H1 (cell line): ENCODE measurements at regions not wholly inside any gene's neighbourhood (a gene's known extent, or its start where the extent isn't known, plus 50 kb on each side); places are given as distances from the start of the nearest gene placed in this dataset.

Experiments used
- CTCF ChIA-PET: fragments of 300-600 bp; sonication (Branson Sonifier 250); formaldehyde crosslinking; loops from one replicate; lab custom pipeline; 2021; ENCODE audit not compliant: partially characterized antibody; lab: Charles Lee
- POLR2A ChIA-PET: fragments of 300-600 bp; sonication (Branson Sonifier 250); formaldehyde crosslinking; loops from one replicate; lab custom pipeline; 2021; ENCODE audit warnings: inconsistent platforms; ENCODE audit not compliant: partially characterized antibody; lab: Charles Lee
- DNase-seq, 2 experiments: peaks; one replicate each; pipeline versions ENCODE4 v3.0.0 to v3.0.0-alpha.2; 2010 to 2022; ENCODE audit warnings: low spot score in 2 of 2, low read depth in 1 of 2, mixed read lengths in 1 of 2
- FAIRE-seq: peaks from 2 replicates; lab custom pipeline; 2011; peaks lifted over from hg19 to GRCh38; lab: Jason Lieb, UNC
- H2AFZ ChIP-seq: 2 replicates; pipeline ENCODE4 v1.8.1; 2012; ENCODE audit warnings: low read length, inconsistent platforms
- H2AK5ac ChIP-seq: 2 replicates; pipeline ENCODE4 v1.6.1; 2013; ENCODE audit warnings: low read depth, low read length
- H2BK120ac ChIP-seq: replicated peaks from 2 replicates; pipeline ENCODE3; 2013; ENCODE audit warnings: low read depth, low read length, inconsistent platforms
- H2BK12ac ChIP-seq: 2 replicates; pipeline ENCODE4 v1.6.1; 2013; ENCODE audit warnings: low read depth, low read length
- H2BK15ac ChIP-seq: 2 replicates; pipeline ENCODE4 v1.6.1; 2013; ENCODE audit warnings: low read length
- H2BK20ac ChIP-seq: 2 replicates; pipeline ENCODE4 v1.6.1; 2013; ENCODE audit warnings: low read length
- H2BK5ac ChIP-seq: 2 replicates; pipeline ENCODE4 v1.6.1; 2013; ENCODE audit warnings: low read depth, low read length
- H3K14ac ChIP-seq: 2 replicates; pipeline ENCODE4 v1.6.1; 2013; ENCODE audit warnings: inconsistent platforms; ENCODE audit not compliant: insufficient read length
- H3K18ac ChIP-seq: 2 replicates; pipeline ENCODE4 v1.6.1; 2013; ENCODE audit warnings: low read length; ENCODE audit errors: extremely low read depth
- H3K23ac ChIP-seq: 2 replicates; pipeline ENCODE4 v1.6.1; 2013; ENCODE audit warnings: inconsistent platforms; ENCODE audit not compliant: insufficient read length
- H3K23me2 ChIP-seq: 2 replicates; pipeline ENCODE4 v1.6.1; 2013; ENCODE audit warnings: low read depth, low read length
- H3K27ac ChIP-seq: 2 replicates; pipeline ENCODE4 v1.6.1; 2011; ENCODE audit warnings: low read depth, low read length, inconsistent platforms
- H3K27me3 ChIP-seq, 4 experiments: replicated peaks in 1 of 4; 1 replicate in 1 of 4; 2 replicates in 3 of 4; pipeline versions ENCODE4 v1.6.1 to v1.8.1; 2011 to 2013; ENCODE audit warnings: low read length in 3 of 4, mild to moderate bottlenecking in 3 of 4, inconsistent platforms in 2 of 4, mixed read lengths in 2 of 4, moderate library complexity in 1 of 4; ENCODE audit not compliant: control insufficient read depth in 3 of 4, insufficient read depth in 3 of 4; ENCODE audit errors: extremely low read depth in 1 of 4
- H3K36me3 ChIP-seq, 4 experiments: 2 replicates each; pipeline versions ENCODE4 v1.6.1 to v1.8.1; 2011 to 2013; ENCODE audit warnings: mild to moderate bottlenecking in 4 of 4, low read length in 3 of 4, moderate library complexity in 2 of 4, control low read depth in 1 of 4, inconsistent platforms in 1 of 4; ENCODE audit not compliant: insufficient read depth in 4 of 4, control insufficient read depth in 2 of 4
- H3K4ac ChIP-seq: replicated peaks from 2 replicates; pipeline ENCODE3; 2013; ENCODE audit warnings: low read length, low read depth, mixed read lengths, inconsistent platforms; ENCODE audit not compliant: insufficient read length
- H3K4me1 ChIP-seq, 4 experiments: replicated peaks in 1 of 4; 1 replicate in 1 of 4; 2 replicates in 3 of 4; pipeline versions ENCODE4 v1.6.1 to v1.8.1; 2011 to 2013; ENCODE audit warnings: low read length in 3 of 4, inconsistent platforms in 2 of 4, mixed read lengths in 1 of 4; ENCODE audit not compliant: insufficient read depth in 4 of 4, control insufficient read depth in 3 of 4
- H3K4me2 ChIP-seq, 2 experiments: 2 replicates each; pipeline versions ENCODE4 v1.6.1 to v1.8.1; 2011 to 2013; ENCODE audit warnings: low read depth in 2 of 2, low read length in 2 of 2, control low read depth in 1 of 2, inconsistent platforms in 1 of 2, mild to moderate bottlenecking in 1 of 2; ENCODE audit not compliant: insufficient read depth in 1 of 2
- H3K4me3 ChIP-seq, 4 experiments: fragments of 200-600, 300-600 bp in 1 of 4; sonication (generic), shearing (Covaris generic), sonication (Bioruptor Twin) in 1 of 4; 2 replicates each; pipeline versions ENCODE4 v1.5.1 to v1.8.1; 2011 to 2016; ENCODE audit warnings: low read length in 4 of 4, low read depth in 3 of 4, control low read depth in 2 of 4, inconsistent platforms in 2 of 4, mild to moderate bottlenecking in 2 of 4, mixed read lengths in 1 of 4, moderate library complexity in 1 of 4; ENCODE audit not compliant: insufficient read depth in 2 of 4; ENCODE audit errors: extremely low read depth in 1 of 4
- H3K56ac ChIP-seq: replicated peaks from 2 replicates; pipeline ENCODE3; 2013; ENCODE audit warnings: low read depth, mild to moderate bottlenecking, mixed read lengths, low read length, inconsistent platforms; ENCODE audit not compliant: insufficient read length
- H3K79me1 ChIP-seq: 2 replicates; pipeline ENCODE4 v1.6.1; 2013; ENCODE audit warnings: low read depth, low read length, control low read depth
- H3K79me2 ChIP-seq, 2 experiments: 2 replicates each; pipeline versions ENCODE4 v1.6.1 to v1.8.1; 2012 to 2013; ENCODE audit warnings: low read length in 2 of 2, mild to moderate bottlenecking in 2 of 2, inconsistent platforms in 1 of 2; ENCODE audit not compliant: insufficient read depth in 2 of 2, control insufficient read depth in 1 of 2
- H3K9ac ChIP-seq, 4 experiments: replicated peaks in 1 of 4; 1 replicate in 1 of 4; 2 replicates in 3 of 4; pipeline versions ENCODE4 v1.6.1 to v1.8.1; 2011 to 2013; ENCODE audit warnings: low read depth in 3 of 4, low read length in 3 of 4, control low read depth in 2 of 4, mild to moderate bottlenecking in 2 of 4, moderate library complexity in 2 of 4, inconsistent platforms in 1 of 4; ENCODE audit errors: extremely low read depth in 1 of 4
- H3K9me3 ChIP-seq, 2 experiments: 2 replicates each; pipeline versions ENCODE4 v1.6.1 to v1.8.1; 2012 to 2013; ENCODE audit warnings: mild to moderate bottlenecking in 2 of 2, moderate library complexity in 2 of 2, control low read depth in 1 of 2, inconsistent platforms in 1 of 2, low read depth in 1 of 2, low read length in 1 of 2, mixed read lengths in 1 of 2; ENCODE audit not compliant: insufficient read depth in 2 of 2
- H4K20me1 ChIP-seq, 2 experiments: replicated peaks in 1 of 2; 2 replicates each; pipeline versions ENCODE3 to v1.8.1; 2011 to 2013; ENCODE audit warnings: inconsistent platforms in 2 of 2, low read length in 2 of 2, mild to moderate bottlenecking in 1 of 2; ENCODE audit not compliant: insufficient read depth in 2 of 2, control insufficient read depth in 1 of 2
- H4K5ac ChIP-seq: 2 replicates; pipeline ENCODE4 v1.6.1; 2013; ENCODE audit warnings: low read length, low read depth, mixed read lengths, inconsistent platforms; ENCODE audit not compliant: insufficient read length
- H4K8ac ChIP-seq: 2 replicates; pipeline ENCODE4 v1.8.0; 2013; ENCODE audit warnings: mild to moderate bottlenecking, moderate library complexity, low read length, inconsistent platforms; ENCODE audit not compliant: insufficient read depth; ENCODE audit errors: extremely low read depth
- H4K91ac ChIP-seq: replicated peaks from 2 replicates; pipeline ENCODE3; 2013; ENCODE audit warnings: low read length, mixed read lengths, inconsistent platforms; ENCODE audit not compliant: insufficient read length
- BACH1 ChIP-seq: IDR thresholded peaks from 2 replicates; pipeline ENCODE4 v1.6.1; 2012; ENCODE audit warnings: low read length, improper control_type of control experiment
- CBX8 ChIP-seq: fragments of 300-800, 300-1000 bp; sonication (generic); IDR thresholded peaks from 2 replicates; pipeline ENCODE4 v1.7.1; 2016; ENCODE audit warnings: low read depth, low read length, borderline replicate concordance
- CTBP2 ChIP-seq: IDR thresholded peaks from 2 replicates; pipeline ENCODE4 v1.7.0; 2011; ENCODE audit warnings: borderline replicate concordance, mild to moderate bottlenecking, moderate library complexity, mixed read lengths, low read length; ENCODE audit not compliant: insufficient read depth, insufficient read length
- FOSL1 ChIP-seq: IDR thresholded peaks from 2 replicates; pipeline ENCODE4 v1.6.1; 2011; ENCODE audit warnings: mild to moderate bottlenecking, low read depth, low read length, moderate library complexity; ENCODE audit not compliant: insufficient read depth
- SP1 ChIP-seq: IDR thresholded peaks from 2 replicates; pipeline ENCODE4 v1.6.1; 2011; ENCODE audit warnings: low read depth, low read length
- TBP ChIP-seq: IDR thresholded peaks from 2 replicates; pipeline ENCODE4 v1.6.1; 2011; ENCODE audit warnings: low read depth, low read length, improper control_type of control experiment
- WGBS, 2 experiments: shearing (Covaris generic) in 1 of 2; methylation state at CpG; one replicate each; pipeline versions ENCODE4 v1.1.6 to v1.1.7; 2013 to 2015; ENCODE audit warnings: low lambda C conversion rate in 2 of 2, mixed read lengths in 2 of 2, inconsistent platforms in 1 of 2, low coverage in 1 of 2, missing lambda C conversion rate in 1 of 2; ENCODE audit not compliant: insufficient replicate concordance in 2 of 2, insufficient coverage in 1 of 2, insufficient read length in 1 of 2; ENCODE audit errors: extremely low coverage in 1 of 2, missing lambda C conversion rate in 1 of 2; 5-methylcytosine and 5-hydroxymethylcytosine counted together

GRCh38 chr13:87820241-87820640, 149.1 kb downstream of the SLITRK5 start:
- H3K4me3 ChIP-seq: no peak overlapping the region
- POLR2A ChIA-PET: no interaction called here
- no peak overlapping the region for H3K23ac ChIP-seq
- no peak overlapping the region for H3K18ac ChIP-seq
- no peak overlapping the region for H2BK20ac ChIP-seq
- H2AK5ac ChIP-seq: no peak overlapping the region
- FAIRE-seq (no peak), DNase-seq (no peak)
- H3K9ac ChIP-seq: no peak overlapping the region
- no peak overlapping the region for H3K4me2 ChIP-seq
- H3K4me1 ChIP-seq: no peaks in the 10 kb centered on the region
- no peak overlapping the region for H2BK15ac ChIP-seq
- no peak overlapping the region for H4K5ac ChIP-seq
- no peaks in the 10 kb centered on the region for H3K27me3 ChIP-seq
- CTCF ChIA-PET: interaction anchor here (2.0 kb wide), 1 partner anchor 9 kb away, joined by 6 read pairs; no protein-coding TSS in a partner anchor
- H4K91ac ChIP-seq: no peak overlapping the region
- no peaks in the 10 kb centered on the region for H3K9me3 ChIP-seq
- H2AFZ ChIP-seq: no peak overlapping the region
- H2BK12ac ChIP-seq: no peak overlapping the region
- H3K56ac ChIP-seq: no peak overlapping the region
- H4K20me1 ChIP-seq: no peaks in the 10 kb centered on the region
- H3K79me2 ChIP-seq: no peaks in the 10 kb centered on the region
- H3K14ac ChIP-seq: no peak overlapping the region
- no peaks in the 10 kb centered on the region for H3K36me3 ChIP-seq
- no peaks in the 10 kb centered on the region for H3K23me2 ChIP-seq
- 89% methylated on average over 1 of the region's 1 CpG; no CpG with 5 or more reads in 1 of the 2 experiments for WGBS, 2 experiments
- no peaks in the 10 kb centered on the region for H3K79me1 ChIP-seq
- H3K27ac ChIP-seq: no peak overlapping the region
- TF ChIP-seq FOSL1 (no peak), TBP (no peak), CTBP2 (no peak), SP1 (no peak), CBX8 (no peak), BACH1 (no peak)
- TF ChIP-seq, all 59 proteins: peak for 0
- Histone ChIP-seq H3K4ac (no peak overlapping the region), H2BK120ac (no peak overlapping the region), H2BK5ac (no peak overlapping the region), H4K8ac (no peak overlapping the region)
